Smooth muscle cell (in vitro differentiated cells): ENCODE measurements at regions not wholly inside any gene's neighbourhood (a gene's known extent, or its start where the extent isn't known, plus 50 kb on each side); places are given as distances from the start of the nearest gene placed in this dataset.

Experiments used
- DNase-seq: peaks from one replicate; lab custom pipeline; 2025; ENCODE audit not compliant: unreplicated experiment; lab: John Stamatoyannopoulos, UW
- H2AFZ ChIP-seq: fragments of 200-600 bp; sonication (generic); 2 replicates; pipeline ENCODE4 v1.6.0; 2016; ENCODE audit warnings: antibody characterized with exemption, low read depth, mild to moderate bottlenecking
- H3F3A ChIP-seq: fragments of 200-600 bp; sonication (generic); 2 replicates; pipeline ENCODE4 v1.6.0; 2017; ENCODE audit warnings: antibody characterized with exemption, low read depth
- H3K27ac ChIP-seq: fragments of 200-600 bp; sonication (generic); 2 replicates; pipeline ENCODE4 v1.5.1; 2016; ENCODE audit warnings: low read depth, mild to moderate bottlenecking
- H3K27me3 ChIP-seq: fragments of 200-600 bp; sonication (generic); 2 replicates; pipeline ENCODE4 v1.6.1; 2016; ENCODE audit warnings: low read depth, mild to moderate bottlenecking
- H3K36me3 ChIP-seq: fragments of 200-600 bp; sonication (generic); 2 replicates; pipeline ENCODE4 v1.5.1; 2016; ENCODE audit warnings: low read depth
- H3K4me1 ChIP-seq: fragments of 200-600 bp; sonication (generic); 2 replicates; pipeline ENCODE4 v1.5.1; 2016; ENCODE audit warnings: low read depth
- H3K4me2 ChIP-seq: fragments of 200-600 bp; sonication (generic); 2 replicates; pipeline ENCODE4 v1.6.0; 2016; ENCODE audit warnings: mild to moderate bottlenecking
- H3K4me3 ChIP-seq: fragments of 200-600 bp; sonication (generic); 2 replicates; pipeline ENCODE4 v1.5.1; 2016; ENCODE audit warnings: mild to moderate bottlenecking
- H3K79me2 ChIP-seq: fragments of 200-600 bp; sonication (generic); 2 replicates; pipeline ENCODE4 v1.6.0; 2016; ENCODE audit warnings: low read depth, mild to moderate bottlenecking
- H3K9ac ChIP-seq: fragments of 200-600 bp; sonication (generic); 2 replicates; pipeline ENCODE4 v1.6.0; 2016; ENCODE audit warnings: low read depth
- H3K9me3 ChIP-seq: fragments of 200-600 bp; sonication (generic); replicated peaks from 2 replicates; pipeline ENCODE4 v1.5.1; 2016; ENCODE audit warnings: low read depth
- H4K20me1 ChIP-seq: fragments of 200-600 bp; sonication (generic); 2 replicates; pipeline ENCODE4 v1.6.0; 2016; ENCODE audit warnings: low read depth
- CTCF ChIP-seq: fragments of 200-600 bp; sonication (generic); IDR thresholded peaks from 2 replicates; pipeline ENCODE4 v1.5.1; 2017; ENCODE audit warnings: borderline replicate concordance, mild to moderate bottlenecking, antibody characterized with exemption; ENCODE audit not compliant: insufficient read depth, poor library complexity, severe bottlenecking
- WGBS: methylation state at CpG from one replicate; pipeline ENCODE4 v1.1.7; 2016; ENCODE audit warnings: low lambda C conversion rate; 5-methylcytosine and 5-hydroxymethylcytosine counted together

GRCh38 chr2:176848844-176849243, 363.8 kb upstream of the HNRNPA3 start:
- Histone ChIP-seq H3K4me2 (no peak overlapping the region), H2AFZ (no peak overlapping the region), H4K20me1 (no peaks in the 10 kb centered on the region), H3K36me3 (no peaks in the 10 kb centered on the region), H3K79me2 (no peaks in the 10 kb centered on the region), H3K4me3 (no peak overlapping the region), H3K9ac (no peak overlapping the region), H3K27me3 (peaks cover 7% of the 10 kb centered on the region), H3K9me3 (no peaks in the 10 kb centered on the region), H3K4me1 (no peaks in the 10 kb centered on the region), H3F3A (no peaks in the 10 kb centered on the region), H3K27ac (no peak overlapping the region)
- no peak for DNase-seq
- WGBS, result 47% methylated on average over 8 of the region's 8 CpGs
- no peak for TF ChIP-seq CTCF

- Histone ChIP-seq H3K9ac (no peak overlapping the region), H3K36me3 (no peaks in the 10 kb centered on the region)
These were observed 361.2 kb upstream of the HNRNPA3 start for GRCh38 chr2:176851200-176851888.

GRCh38 chr2:176851889-176852483, 360.6 kb upstream of the HNRNPA3 start:
- 96% methylated on average over 1 of the region's 1 CpG for WGBS
- Histone ChIP-seq H2AFZ (no peak overlapping the region), H3K9me3 (no peaks in the 10 kb centered on the region), H3F3A (no peaks in the 10 kb centered on the region), H3K36me3 (no peaks in the 10 kb centered on the region), H3K4me1 (no peaks in the 10 kb centered on the region), H3K4me2 (no peak overlapping the region), H3K27ac (no peak overlapping the region), H3K27me3 (peaks cover 7% of the 10 kb centered on the region), H3K79me2 (no peaks in the 10 kb centered on the region), H3K9ac (no peak overlapping the region), H3K4me3 (no peak overlapping the region), H4K20me1 (no peaks in the 10 kb centered on the region)
- TF ChIP-seq CTCF, result no peak
- DNase-seq, result no peak

More at GRCh38 chr2:176851200-176851888, 361.2 kb upstream of the HNRNPA3 start:
- H3K79me2 ChIP-seq, result no peaks in the 10 kb centered on the region
- 87% methylated on average over 2 of the region's 2 CpGs for WGBS
- H3K4me1 ChIP-seq, result no peaks in the 10 kb centered on the region
- no peaks in the 10 kb centered on the region for H4K20me1 ChIP-seq
- TF ChIP-seq CTCF, result no peak
- H3K9me3 ChIP-seq, result no peaks in the 10 kb centered on the region
- DNase-seq, result no peak
- no peak overlapping the region for H2AFZ ChIP-seq
- no peaks in the 10 kb centered on the region for H3F3A ChIP-seq
- H3K4me2 ChIP-seq, result no peak overlapping the region
- H3K27me3 ChIP-seq, result peaks cover 7% of the 10 kb centered on the region
- H3K27ac ChIP-seq, result no peak overlapping the region
- no peak overlapping the region for H3K4me3 ChIP-seq

- H3K4me1 ChIP-seq, result no peaks in the 10 kb centered on the region
- H4K20me1 ChIP-seq, result no peaks in the 10 kb centered on the region
- H3K9me3 ChIP-seq, result no peaks in the 10 kb centered on the region
- H3F3A ChIP-seq, result no peaks in the 10 kb centered on the region
- H3K27me3 ChIP-seq, result peaks cover 7% of the 10 kb centered on the region
- no peaks in the 10 kb centered on the region for H3K36me3 ChIP-seq
- H2AFZ ChIP-seq, result no peak overlapping the region
- H3K79me2 ChIP-seq, result no peaks in the 10 kb centered on the region
- no peak overlapping the region for H3K27ac ChIP-seq
- TF ChIP-seq CTCF, result no peak
- no peak overlapping the region for H3K4me3 ChIP-seq
- no peak overlapping the region for H3K4me2 ChIP-seq
- DNase-seq, result no peak
- no peak overlapping the region for H3K9ac ChIP-seq
- WGBS, result 45% methylated on average over 3 of the region's 3 CpGs
These were observed 359.9 kb upstream of the HNRNPA3 start for GRCh38 chr2:176852667-176853066.
